DOHH2 (cell line): ENCODE measurements at regions not wholly inside any gene's neighbourhood (a gene's known extent, or its start where the extent isn't known, plus 50 kb on each side); places are given as distances from the start of the nearest gene placed in this dataset.

Experiments
- H3F3A ChIP-seq: fragments of 200-600 bp; sonication (generic), shearing (Covaris generic); 2 replicates; pipeline ENCODE4 v1.6.0; 2016; ENCODE audit warnings: antibody characterized with exemption, mild to moderate bottlenecking; ENCODE audit not compliant: control insufficient read depth, insufficient read depth
- H3K27ac ChIP-seq: fragments of 200-600 bp; sonication (generic); 2 replicates; pipeline ENCODE4 v1.5.1; 2014; ENCODE audit warnings: low read depth, mild to moderate bottlenecking, low read length, moderate library complexity
- H3K27me3 ChIP-seq: fragments of 200-600 bp; sonication (generic); 2 replicates; pipeline ENCODE4 v1.6.1; 2014; ENCODE audit warnings: mild to moderate bottlenecking, low read length, mixed read lengths; ENCODE audit not compliant: control insufficient read depth
- H3K36me3 ChIP-seq: fragments of 200-600 bp; sonication (generic); 2 replicates; pipeline ENCODE4 v1.6.1; 2014; ENCODE audit warnings: mild to moderate bottlenecking, low read length, moderate library complexity, mixed read lengths; ENCODE audit not compliant: control insufficient read depth
- H3K4me1 ChIP-seq: fragments of 200-600 bp; sonication (generic); 2 replicates; pipeline ENCODE4 v1.6.1; 2014; ENCODE audit warnings: mild to moderate bottlenecking, low read length, mixed read lengths; ENCODE audit not compliant: control insufficient read depth
- H3K4me2 ChIP-seq: fragments of 200-600 bp; sonication (generic); 2 replicates; pipeline ENCODE4 v1.6.0; 2014; ENCODE audit warnings: mild to moderate bottlenecking, low read length, moderate library complexity
- H3K4me3 ChIP-seq: fragments of 200-600 bp; sonication (generic); 2 replicates; pipeline ENCODE4 v1.5.1; 2014; ENCODE audit warnings: mild to moderate bottlenecking, low read length, mixed read lengths
- H3K79me2 ChIP-seq: fragments of 200-600 bp; sonication (generic); 2 replicates; pipeline ENCODE4 v1.6.1; 2014; ENCODE audit warnings: mild to moderate bottlenecking, low read length, mixed read lengths; ENCODE audit not compliant: control insufficient read depth
- H3K9me2 ChIP-seq: fragments of 200-600 bp; sonication (generic); replicated peaks from 2 replicates; pipeline ENCODE4 v1.6.1; 2014; ENCODE audit warnings: mild to moderate bottlenecking, low read length, mixed read lengths; ENCODE audit not compliant: control insufficient read depth
- H3K9me3 ChIP-seq: fragments of 200-600 bp; sonication (generic); 2 replicates; pipeline ENCODE4 v1.6.1; 2014; ENCODE audit warnings: antibody characterized with exemption, low read length, mixed read lengths; ENCODE audit not compliant: control insufficient read depth, insufficient read depth
- H4K20me1 ChIP-seq: fragments of 200-600 bp; sonication (generic); 2 replicates; pipeline ENCODE4 v1.6.0; 2014; ENCODE audit warnings: low read depth, mild to moderate bottlenecking, antibody characterized with exemption, low read length, moderate library complexity; ENCODE audit not compliant: control insufficient read depth, insufficient read depth
- EZH2phosphoT487 ChIP-seq: fragments of 200-600 bp; sonication (generic); IDR thresholded peaks from 2 replicates; pipeline ENCODE4 v1.6.1; 2017; ENCODE audit warnings: borderline replicate concordance, mild to moderate bottlenecking, antibody characterized with exemption, low read length, moderate library complexity, mixed read lengths
- TF ChIP-seq, protein P1 (sequence below): fragments of 200-600 bp; sonication (generic); IDR thresholded peaks from one replicate; pipeline ENCODE4 v1.5.1; 2014; ENCODE audit warnings: antibody characterized with exemption, mild to moderate bottlenecking, low read depth, low read length; ENCODE audit not compliant: poor library complexity, severe bottlenecking

DNA sequence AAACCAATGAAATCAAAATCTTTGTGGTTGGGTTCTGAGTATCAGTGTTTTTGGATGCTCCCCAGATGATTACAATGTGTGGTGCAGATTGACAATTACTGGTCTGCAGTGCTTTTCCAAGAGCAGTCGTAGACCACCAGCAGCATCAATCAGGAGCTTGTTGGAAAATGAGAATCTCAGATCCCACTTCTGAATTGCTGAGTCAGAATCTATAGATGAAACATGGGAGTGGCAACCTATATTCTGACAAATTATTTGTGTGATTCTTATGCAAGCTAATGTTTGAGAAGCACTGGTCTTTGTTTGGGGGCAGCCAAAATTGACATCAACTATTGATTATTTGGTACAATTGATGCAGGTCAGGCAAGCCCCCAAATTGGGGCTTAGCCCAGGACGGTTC, 539.9 kb upstream of the BTBD3 start:
- Histone ChIP-seq H3K9me2 (no peaks in the 10 kb centered on the region), H4K20me1 (no peaks in the 10 kb centered on the region)

GRCh38 chr20:11378252-11378651, 539.4 kb upstream of the BTBD3 start:
- Histone ChIP-seq H3K9me3 (peaks cover 9% of the 10 kb centered on the region; the same call in 1 of the 2 replicates), H3K4me2 (no peak overlapping the region), H3K4me1 (no peaks in the 10 kb centered on the region), H3K36me3 (no peaks in the 10 kb centered on the region), H4K20me1 (no peaks in the 10 kb centered on the region), H3F3A (no peaks in the 10 kb centered on the region), H3K27me3 (no peaks in the 10 kb centered on the region), H3K4me3 (no peak overlapping the region), H3K9me2 (no peaks in the 10 kb centered on the region), H3K27ac (no peak overlapping the region), H3K79me2 (no peaks in the 10 kb centered on the region)
- TF ChIP-seq EZH2phosphoT487: no peak
- TF ChIP-seq, protein P1, sequence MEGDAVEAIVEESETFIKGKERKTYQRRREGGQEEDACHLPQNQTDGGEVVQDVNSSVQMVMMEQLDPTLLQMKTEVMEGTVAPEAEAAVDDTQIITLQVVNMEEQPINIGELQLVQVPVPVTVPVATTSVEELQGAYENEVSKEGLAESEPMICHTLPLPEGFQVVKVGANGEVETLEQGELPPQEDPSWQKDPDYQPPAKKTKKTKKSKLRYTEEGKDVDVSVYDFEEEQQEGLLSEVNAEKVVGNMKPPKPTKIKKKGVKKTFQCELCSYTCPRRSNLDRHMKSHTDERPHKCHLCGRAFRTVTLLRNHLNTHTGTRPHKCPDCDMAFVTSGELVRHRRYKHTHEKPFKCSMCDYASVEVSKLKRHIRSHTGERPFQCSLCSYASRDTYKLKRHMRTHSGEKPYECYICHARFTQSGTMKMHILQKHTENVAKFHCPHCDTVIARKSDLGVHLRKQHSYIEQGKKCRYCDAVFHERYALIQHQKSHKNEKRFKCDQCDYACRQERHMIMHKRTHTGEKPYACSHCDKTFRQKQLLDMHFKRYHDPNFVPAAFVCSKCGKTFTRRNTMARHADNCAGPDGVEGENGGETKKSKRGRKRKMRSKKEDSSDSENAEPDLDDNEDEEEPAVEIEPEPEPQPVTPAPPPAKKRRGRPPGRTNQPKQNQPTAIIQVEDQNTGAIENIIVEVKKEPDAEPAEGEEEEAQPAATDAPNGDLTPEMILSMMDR: no peak

More for the DNA sequence above, 539.9 kb upstream of the BTBD3 start:
- Histone ChIP-seq H3K4me2 (no peak overlapping the region), H3K79me2 (no peaks in the 10 kb centered on the region), H3K4me1 (no peaks in the 10 kb centered on the region), H3K4me3 (no peak overlapping the region), H3K27me3 (no peaks in the 10 kb centered on the region), H3F3A (no peaks in the 10 kb centered on the region), H3K27ac (no peak overlapping the region), H3K36me3 (no peaks in the 10 kb centered on the region), H3K9me3 (peaks cover 9% of the 10 kb centered on the region; the same call in 1 of the 2 replicates)
- TF ChIP-seq EZH2phosphoT487: no peak
- TF ChIP-seq, protein P1: no peak

- TF ChIP-seq, protein P1: no peak
- no peak for TF ChIP-seq EZH2phosphoT487
- Histone ChIP-seq H3K27me3 (no peaks in the 10 kb centered on the region), H3K4me1 (no peaks in the 10 kb centered on the region), H3K4me2 (no peak overlapping the region), H3F3A (no peaks in the 10 kb centered on the region), H4K20me1 (no peaks in the 10 kb centered on the region), H3K9me2 (no peaks in the 10 kb centered on the region), H3K79me2 (no peaks in the 10 kb centered on the region), H3K27ac (no peak overlapping the region), H3K36me3 (no peaks in the 10 kb centered on the region), H3K4me3 (no peak overlapping the region), H3K9me3 (peaks cover 9% of the 10 kb centered on the region; the same call in 1 of the 2 replicates)
These were observed 538.3 kb upstream of the BTBD3 start for GRCh38 chr20:11379257-11380011.
